ENCODE measurements at regions not wholly inside any gene's neighbourhood (a gene's known extent, or its start where the extent isn't known, plus 50 kb on each side); places are given as distances from the start of the nearest gene placed in this dataset.

DNA sequence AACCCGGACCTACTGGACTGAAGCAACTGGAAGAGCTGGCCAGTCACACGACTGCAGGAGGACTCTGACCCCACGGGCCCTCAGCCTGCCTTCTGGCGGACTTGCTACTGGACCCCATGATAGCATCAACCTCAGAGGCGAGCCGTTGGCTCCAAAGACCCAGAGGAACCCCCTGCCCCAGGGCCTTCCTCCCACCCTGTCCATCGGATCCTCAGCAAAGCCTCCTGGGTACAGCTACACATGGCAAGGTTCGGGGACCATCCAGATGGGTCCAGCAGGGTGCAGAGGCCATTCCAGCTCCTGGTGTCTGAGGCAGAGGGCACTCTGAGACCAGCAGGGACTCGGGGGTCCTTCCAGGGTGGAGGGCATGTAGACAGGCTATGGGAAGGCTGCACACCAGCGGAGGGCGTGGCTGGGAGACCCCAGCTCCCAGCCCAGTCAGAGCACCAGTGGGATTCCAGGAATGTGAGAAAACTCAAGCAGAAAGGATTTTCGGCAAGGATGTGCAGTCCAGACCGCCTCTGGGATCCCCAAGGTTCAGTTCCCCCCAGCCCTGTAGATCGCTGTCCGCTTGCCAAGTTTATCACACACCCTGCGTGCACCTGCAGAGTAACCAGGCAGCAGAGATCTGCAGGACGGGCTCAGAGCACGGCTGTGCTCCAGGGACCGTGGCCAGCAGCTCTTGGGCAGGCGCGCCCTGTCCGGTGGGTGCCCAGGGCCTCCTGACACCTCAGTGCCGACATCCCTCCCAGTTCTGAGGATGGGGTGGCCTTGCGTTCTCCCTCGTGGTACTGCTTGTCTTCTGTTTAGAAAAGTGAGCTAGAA is 89.8 kb upstream of the PPP2R2D start:
- no peak for DNase-seq (ENCODE audit: low spot score)
- CTCF ChIA-PET, result no interaction called here
- no peak overlapping the region for H3K27ac ChIP-seq
- TF ChIP-seq, protein P1, sequence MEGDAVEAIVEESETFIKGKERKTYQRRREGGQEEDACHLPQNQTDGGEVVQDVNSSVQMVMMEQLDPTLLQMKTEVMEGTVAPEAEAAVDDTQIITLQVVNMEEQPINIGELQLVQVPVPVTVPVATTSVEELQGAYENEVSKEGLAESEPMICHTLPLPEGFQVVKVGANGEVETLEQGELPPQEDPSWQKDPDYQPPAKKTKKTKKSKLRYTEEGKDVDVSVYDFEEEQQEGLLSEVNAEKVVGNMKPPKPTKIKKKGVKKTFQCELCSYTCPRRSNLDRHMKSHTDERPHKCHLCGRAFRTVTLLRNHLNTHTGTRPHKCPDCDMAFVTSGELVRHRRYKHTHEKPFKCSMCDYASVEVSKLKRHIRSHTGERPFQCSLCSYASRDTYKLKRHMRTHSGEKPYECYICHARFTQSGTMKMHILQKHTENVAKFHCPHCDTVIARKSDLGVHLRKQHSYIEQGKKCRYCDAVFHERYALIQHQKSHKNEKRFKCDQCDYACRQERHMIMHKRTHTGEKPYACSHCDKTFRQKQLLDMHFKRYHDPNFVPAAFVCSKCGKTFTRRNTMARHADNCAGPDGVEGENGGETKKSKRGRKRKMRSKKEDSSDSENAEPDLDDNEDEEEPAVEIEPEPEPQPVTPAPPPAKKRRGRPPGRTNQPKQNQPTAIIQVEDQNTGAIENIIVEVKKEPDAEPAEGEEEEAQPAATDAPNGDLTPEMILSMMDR (conservative IDR thresholded peaks at IDR 0.05; ENCODE audit: low read depth), result no peak
- POLR2A ChIA-PET (ENCODE audit: low non-redundant PET), result no interaction called here

DNA sequence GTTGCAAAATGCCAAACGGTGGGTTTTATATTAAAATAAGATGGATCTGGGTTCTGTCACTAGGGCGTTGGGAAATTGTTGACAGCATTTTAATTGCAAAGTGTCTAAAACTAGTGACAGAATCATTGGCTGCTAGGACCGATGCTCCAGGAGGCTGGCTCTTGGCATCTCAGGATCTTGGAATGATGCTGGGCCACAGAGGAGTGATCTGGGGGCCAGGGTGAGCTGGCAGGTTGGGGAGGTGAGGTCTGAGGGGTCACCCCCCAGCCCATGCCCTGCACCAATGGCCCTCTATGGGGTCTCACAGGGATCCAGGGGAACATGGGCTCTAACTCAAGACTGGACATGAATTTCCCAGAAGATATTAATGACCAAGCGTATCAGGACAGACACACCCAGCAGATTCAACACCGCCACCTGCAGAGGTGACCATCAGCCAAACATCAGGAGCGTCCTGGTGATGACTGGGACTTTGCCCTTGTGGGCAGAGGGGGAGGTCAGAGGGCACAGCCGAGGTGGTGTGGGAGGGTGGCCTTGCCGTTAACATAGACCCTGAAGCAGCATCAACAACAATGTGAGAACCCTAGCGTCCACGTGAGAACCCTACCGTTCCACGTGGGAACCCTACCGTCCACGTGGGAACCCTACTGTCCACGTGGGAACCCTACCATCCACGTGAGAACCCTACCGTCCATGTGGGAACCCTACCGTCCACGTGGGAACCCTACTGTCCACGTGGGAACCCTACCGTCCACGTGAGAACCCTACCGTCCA is 89.0 kb upstream of the PPP2R2D start:
- ChIA-PET CTCF (no interaction called here), POLR2A (ENCODE audit: low non-redundant PET) (no interaction called here)
- DNase-seq (ENCODE audit: low spot score), result no peak
- TF ChIP-seq, protein P1 (conservative IDR thresholded peaks at IDR 0.05; ENCODE audit: low read depth), result no peak
- no peak overlapping the region for H3K27ac ChIP-seq

DNA sequence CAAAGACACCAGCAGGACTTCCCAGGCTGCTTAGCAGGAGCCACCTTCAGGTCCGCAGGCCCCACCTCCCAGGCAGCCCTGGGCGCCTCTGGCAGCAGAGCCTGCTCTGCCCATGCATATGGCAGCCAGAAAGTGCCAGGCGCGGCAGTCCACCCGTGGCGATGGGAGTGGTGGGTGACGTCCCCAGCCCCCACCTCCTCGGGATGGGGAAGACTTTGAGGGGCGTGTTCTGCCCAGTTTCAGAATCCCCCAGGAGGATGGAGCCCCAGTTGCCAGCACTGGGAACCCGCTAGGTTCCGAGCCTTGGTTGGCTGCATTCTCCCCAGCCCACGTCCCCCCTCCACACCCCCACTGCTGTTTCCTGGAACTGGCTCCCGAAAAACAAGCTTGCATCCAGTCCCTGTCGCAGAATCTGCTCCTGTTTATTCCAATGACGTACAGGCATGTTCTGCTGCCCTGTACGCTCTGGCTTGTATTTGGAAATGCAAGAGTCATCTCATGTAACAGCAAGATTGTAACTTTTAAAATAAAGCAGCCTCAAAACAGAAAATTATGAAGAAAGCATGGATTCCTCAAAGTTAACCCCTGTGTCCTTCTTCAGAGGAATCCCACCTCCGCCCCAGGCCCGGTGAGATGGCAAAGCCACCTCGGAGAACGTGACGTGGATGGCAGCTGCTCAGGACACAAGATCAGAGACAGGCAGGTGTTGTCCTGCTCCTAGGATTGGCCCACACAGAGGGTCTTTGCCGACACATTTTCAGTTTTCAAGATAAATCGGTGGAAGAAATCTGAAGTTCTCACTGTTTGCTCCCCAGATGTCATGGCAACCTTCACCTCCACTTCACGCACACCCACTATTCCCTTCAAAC is 87.8 kb upstream of the PPP2R2D start:
- no peak for DNase-seq (ENCODE audit: low spot score)
- ChIA-PET POLR2A (ENCODE audit: low non-redundant PET) (no interaction called here), CTCF (interaction anchor here (0.6 kb wide), 1 partner anchor 210 kb away, joined by 11 read pairs; no protein-coding TSS in a partner anchor)

DNA sequence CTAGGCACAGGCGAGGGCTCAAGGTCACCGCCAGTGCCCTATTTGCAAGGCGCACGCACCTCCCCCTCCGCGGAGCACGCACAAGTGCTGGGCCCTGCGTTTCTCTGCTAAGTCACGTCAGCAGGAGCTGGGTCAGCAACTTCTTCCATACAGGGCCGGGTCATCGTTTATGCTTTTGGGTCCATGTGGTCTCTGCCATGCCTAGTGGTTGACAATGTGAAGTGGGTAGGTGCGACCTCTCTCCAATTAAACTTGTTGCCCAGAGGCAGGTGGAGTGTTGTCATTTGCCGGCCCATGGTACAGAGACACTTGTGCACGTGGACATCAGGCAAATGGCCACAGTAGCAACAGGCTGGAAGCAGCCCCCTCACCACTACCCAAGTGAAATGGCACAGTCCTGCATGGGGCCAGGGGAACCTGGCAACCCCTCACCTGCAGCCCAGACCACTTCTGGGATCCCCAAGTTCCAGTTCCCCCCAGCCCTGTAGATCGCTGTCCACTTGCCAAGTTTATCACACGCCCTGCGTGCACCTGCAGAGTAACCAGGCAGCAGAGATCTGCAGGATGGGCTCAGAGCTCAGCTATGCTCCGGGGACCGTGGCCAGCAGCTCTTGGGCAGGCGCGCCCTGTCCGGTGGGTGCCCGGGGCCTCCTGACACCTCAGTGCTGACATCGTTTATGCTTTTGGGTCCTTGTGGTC is 86.1 kb upstream of the PPP2R2D start:
- no peak overlapping the region for H3K27ac ChIP-seq
- ChIA-PET CTCF (no interaction called here), POLR2A (ENCODE audit: low non-redundant PET) (no interaction called here)
- TF ChIP-seq, protein P1 (conservative IDR thresholded peaks at IDR 0.05; ENCODE audit: low read depth), result no peak
- no peak for DNase-seq (ENCODE audit: low spot score)

More for the DNA sequence above, 87.8 kb upstream of the PPP2R2D start:
- TF ChIP-seq, protein P1 (conservative IDR thresholded peaks at IDR 0.05; ENCODE audit: low read depth), result no peak
- H3K27ac ChIP-seq, result no peak overlapping the region

DNA sequence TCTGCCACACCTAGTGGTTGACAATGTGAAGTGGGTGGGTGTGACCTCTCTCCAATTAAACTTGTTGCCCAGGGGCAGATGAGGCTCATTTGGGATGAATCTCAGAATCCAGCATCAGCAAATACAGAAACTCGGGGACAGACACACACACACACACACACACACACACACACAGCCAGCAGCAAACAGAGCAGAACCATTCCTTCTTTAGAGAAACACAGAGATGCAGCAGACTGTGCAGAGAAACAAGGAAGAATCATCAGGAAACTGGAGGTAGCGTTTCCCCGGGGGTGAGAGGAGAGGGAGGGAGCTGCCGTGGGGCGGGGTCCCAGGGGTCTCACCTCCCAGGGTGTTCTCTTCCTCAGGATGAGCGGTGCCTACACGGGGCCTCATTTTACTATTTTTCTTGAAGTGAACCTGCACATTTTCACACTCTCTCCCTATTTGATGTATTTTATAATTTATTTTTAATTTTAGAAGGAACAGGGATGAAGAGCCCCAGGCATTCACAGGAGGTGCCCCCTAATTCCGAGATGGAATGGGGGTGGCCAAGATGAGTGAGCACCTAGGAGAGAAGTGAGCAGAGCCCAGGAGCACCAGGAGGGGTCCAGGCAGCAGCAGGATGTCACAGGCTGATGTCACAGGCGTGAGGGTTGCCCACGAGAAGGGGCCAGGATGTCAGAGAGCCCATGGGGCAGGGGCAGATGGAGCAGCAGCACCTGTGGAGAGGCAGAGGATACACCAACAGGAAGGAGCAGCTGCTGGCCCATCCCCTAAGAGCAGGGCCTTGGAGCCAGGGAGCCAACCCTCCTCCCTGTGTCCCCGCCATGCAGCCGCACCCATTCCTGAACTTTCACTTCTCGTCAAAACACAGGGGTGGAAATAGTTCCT is 85.3 kb upstream of the PPP2R2D start:
- POLR2A ChIA-PET (ENCODE audit: low non-redundant PET), result no interaction called here
- CTCF ChIA-PET, result no interaction called here
- no peak overlapping the region for H3K27ac ChIP-seq
- TF ChIP-seq, protein P1 (conservative IDR thresholded peaks at IDR 0.05; ENCODE audit: low read depth), result no peak
- no peak for DNase-seq (ENCODE audit: low spot score)
